Peyer's patch (tissue), 4 donors: ENCODE measurements at regions not wholly inside any gene's neighbourhood (a gene's known extent, or its start where the extent isn't known, plus 50 kb on each side); places are given as distances from the start of the nearest gene placed in this dataset.

Source experiments
- POLR2A ChIP-seq, 2 donors: fragments of 450-650 bp; IDR thresholded peaks; one replicate each; pipeline ENCODE4 v1.5.1; 2017; ENCODE audit warnings: antibody characterized with exemption in 2 of 2, mild to moderate bottlenecking in 2 of 2, moderate library complexity in 2 of 2
- TF ChIP-seq, protein P1 (sequence below), 6 experiments: fragments of 450-650 bp in 4 of 6; fragments of 200-600 bp in 2 of 6; sonication (generic) in 1 of 6; IDR thresholded peaks; one replicate each; pipeline ENCODE4 v1.5.1; 2017 to 2019; ENCODE audit warnings: antibody characterized with exemption in 6 of 6, mild to moderate bottlenecking in 3 of 6, moderate library complexity in 1 of 6

DNA sequence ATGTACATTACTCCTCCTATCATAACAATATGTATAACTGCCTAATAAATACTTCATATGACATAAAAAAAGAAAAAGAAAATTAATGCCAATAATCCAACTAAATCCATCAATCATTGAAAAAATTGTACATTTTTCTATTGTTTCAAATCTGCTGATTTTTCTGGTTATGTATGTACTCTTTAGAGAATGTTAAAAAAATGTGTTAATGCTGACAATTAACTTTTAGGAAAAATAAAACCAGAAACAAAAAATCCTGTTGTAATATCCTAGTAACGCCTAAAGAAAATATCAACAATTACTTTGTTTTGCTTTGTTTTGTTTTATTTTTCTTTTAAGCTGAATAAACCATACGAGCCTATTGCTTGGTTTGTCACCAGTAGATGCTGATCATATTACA lies 213.9 kb upstream of the USP25 start:
- TF ChIP-seq, protein P1, sequence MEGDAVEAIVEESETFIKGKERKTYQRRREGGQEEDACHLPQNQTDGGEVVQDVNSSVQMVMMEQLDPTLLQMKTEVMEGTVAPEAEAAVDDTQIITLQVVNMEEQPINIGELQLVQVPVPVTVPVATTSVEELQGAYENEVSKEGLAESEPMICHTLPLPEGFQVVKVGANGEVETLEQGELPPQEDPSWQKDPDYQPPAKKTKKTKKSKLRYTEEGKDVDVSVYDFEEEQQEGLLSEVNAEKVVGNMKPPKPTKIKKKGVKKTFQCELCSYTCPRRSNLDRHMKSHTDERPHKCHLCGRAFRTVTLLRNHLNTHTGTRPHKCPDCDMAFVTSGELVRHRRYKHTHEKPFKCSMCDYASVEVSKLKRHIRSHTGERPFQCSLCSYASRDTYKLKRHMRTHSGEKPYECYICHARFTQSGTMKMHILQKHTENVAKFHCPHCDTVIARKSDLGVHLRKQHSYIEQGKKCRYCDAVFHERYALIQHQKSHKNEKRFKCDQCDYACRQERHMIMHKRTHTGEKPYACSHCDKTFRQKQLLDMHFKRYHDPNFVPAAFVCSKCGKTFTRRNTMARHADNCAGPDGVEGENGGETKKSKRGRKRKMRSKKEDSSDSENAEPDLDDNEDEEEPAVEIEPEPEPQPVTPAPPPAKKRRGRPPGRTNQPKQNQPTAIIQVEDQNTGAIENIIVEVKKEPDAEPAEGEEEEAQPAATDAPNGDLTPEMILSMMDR (IDR thresholded peaks at IDR 0.05), result no peak
- no peak for TF ChIP-seq POLR2A (IDR thresholded peaks at IDR 0.05)
